Esophagus muscularis mucosa (tissue), 4 donors: ENCODE measurements at regions not wholly inside any gene's neighbourhood (a gene's known extent, or its start where the extent isn't known, plus 50 kb on each side); places are given as distances from the start of the nearest gene placed in this dataset.

Experiments used
- DNase-seq: peaks from one replicate; pipeline ENCODE4 v3.0.0-alpha.2; 2017; ENCODE audit errors: extremely low spot score
- H3K27ac ChIP-seq, 4 donors: fragments of 200-600 bp; sonication (generic); replicated peaks in 1 of 4; 1 replicate in 3 of 4; 2 replicates in 1 of 4; pipeline ENCODE4 v1.5.1; 2016 to 2019; ENCODE audit warnings: mild to moderate bottlenecking in 1 of 4
- H3K27me3 ChIP-seq, 4 donors: fragments of 200-600 bp; sonication (generic); one replicate each; pipeline versions ENCODE4 v1.5.1 to v1.6.0; 2016 to 2019
- H3K36me3 ChIP-seq, 4 donors: fragments of 200-600 bp; sonication (generic); one replicate each; pipeline ENCODE4 v1.5.1; 2016 to 2019
- H3K4me1 ChIP-seq, 4 donors: fragments of 200-600 bp; sonication (generic); one replicate each; pipeline ENCODE4 v1.5.1; 2016 to 2019
- H3K4me3 ChIP-seq, 4 donors: fragments of 200-600 bp; sonication (generic); 1 replicate in 2 of 4; 2 replicates in 2 of 4; pipeline ENCODE4 v1.5.1; 2016 to 2019; ENCODE audit warnings: mild to moderate bottlenecking in 4 of 4, moderate library complexity in 1 of 4
- H3K9me3 ChIP-seq, 4 donors: fragments of 200-600 bp; sonication (generic); 1 replicate in 3 of 4; 2 replicates in 1 of 4; pipeline ENCODE4 v1.5.1; 2016 to 2019
- EP300 ChIP-seq: sonication (generic); formaldehyde crosslinking; IDR thresholded peaks from one replicate; pipeline ENCODE4 v1.6.1; 2017; ENCODE audit warnings: antibody characterized with exemption
- POLR2A ChIP-seq: fragments of 450-650 bp; IDR thresholded peaks from one replicate; pipeline ENCODE4 v1.6.1; 2017; ENCODE audit warnings: antibody characterized with exemption, moderate library complexity, mild to moderate bottlenecking, low read depth
- POLR2AphosphoS5 ChIP-seq, 2 donors: sonication (generic); formaldehyde crosslinking; IDR thresholded peaks; one replicate each; pipeline ENCODE4 v1.6.1; 2017; ENCODE audit warnings: antibody characterized with exemption in 2 of 2
- WGBS: methylation state at CpG from one replicate; pipeline ENCODE4 v1.1.5; 2018; 5-methylcytosine and 5-hydroxymethylcytosine counted together
- intact Hi-C: fragments of 100-400 bp; cut with DNase I; formaldehyde crosslinking; loops from one replicate; pipeline ENCODE4 v1.15.1; 2023
- TF ChIP-seq, protein P1 (sequence below), 3 experiments: fragments of 200-600 bp in 2 of 3; fragments of 450-650 bp in 1 of 3; sonication (generic) in 2 of 3; IDR thresholded peaks; one replicate each; pipeline ENCODE4 v1.5.1; 2017 to 2019; ENCODE audit warnings: antibody characterized with exemption in 3 of 3, mild to moderate bottlenecking in 2 of 3, moderate library complexity in 1 of 3

DNA sequence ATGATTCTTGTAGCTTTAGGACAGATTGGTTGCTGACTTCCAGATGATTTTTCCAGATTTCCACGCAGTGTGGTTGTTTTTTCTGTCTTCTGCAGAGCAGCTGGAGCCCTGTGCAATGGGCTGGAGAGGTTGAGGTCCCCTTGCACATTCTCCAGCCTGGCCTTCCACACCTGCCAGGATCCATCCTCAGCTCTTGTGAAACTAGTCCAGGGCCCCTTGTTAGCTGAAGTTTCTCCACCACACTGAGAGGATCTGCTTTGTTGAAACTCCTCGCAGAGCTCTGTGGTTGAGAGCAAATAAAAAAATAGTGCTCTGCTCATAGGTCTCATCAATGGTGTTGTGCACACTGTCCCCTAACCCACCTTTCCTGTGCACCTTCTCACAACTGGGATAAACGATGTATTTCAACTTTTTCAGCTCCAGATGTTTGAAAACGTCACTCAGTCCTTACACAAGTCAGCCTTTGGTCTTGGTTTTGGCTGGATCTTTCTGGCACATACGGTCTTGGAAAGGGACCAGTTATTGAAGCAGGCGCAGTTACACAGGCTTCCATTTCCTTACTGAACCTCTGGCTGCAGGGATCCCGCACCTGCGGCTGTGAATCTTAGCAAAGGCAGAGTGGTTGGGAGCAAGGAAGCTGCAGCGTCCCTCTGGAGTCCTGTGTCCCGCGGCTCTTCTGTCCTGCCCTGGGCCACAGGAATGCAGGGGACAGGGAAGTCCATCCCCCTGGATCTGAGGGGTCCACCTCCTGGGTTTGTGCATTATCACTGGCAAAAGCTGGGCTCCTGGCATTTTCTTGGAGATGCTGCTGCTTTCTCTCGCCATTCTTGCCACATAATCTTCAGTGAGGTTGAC is 272.0 kb upstream of the DSEL start:
- no peak overlapping the region for H3K4me3 ChIP-seq
- H3K36me3 ChIP-seq: no peaks in the 10 kb centered on the region
- 87% methylated on average over 11 of the region's 12 CpGs for WGBS
- TF ChIP-seq, protein P1, sequence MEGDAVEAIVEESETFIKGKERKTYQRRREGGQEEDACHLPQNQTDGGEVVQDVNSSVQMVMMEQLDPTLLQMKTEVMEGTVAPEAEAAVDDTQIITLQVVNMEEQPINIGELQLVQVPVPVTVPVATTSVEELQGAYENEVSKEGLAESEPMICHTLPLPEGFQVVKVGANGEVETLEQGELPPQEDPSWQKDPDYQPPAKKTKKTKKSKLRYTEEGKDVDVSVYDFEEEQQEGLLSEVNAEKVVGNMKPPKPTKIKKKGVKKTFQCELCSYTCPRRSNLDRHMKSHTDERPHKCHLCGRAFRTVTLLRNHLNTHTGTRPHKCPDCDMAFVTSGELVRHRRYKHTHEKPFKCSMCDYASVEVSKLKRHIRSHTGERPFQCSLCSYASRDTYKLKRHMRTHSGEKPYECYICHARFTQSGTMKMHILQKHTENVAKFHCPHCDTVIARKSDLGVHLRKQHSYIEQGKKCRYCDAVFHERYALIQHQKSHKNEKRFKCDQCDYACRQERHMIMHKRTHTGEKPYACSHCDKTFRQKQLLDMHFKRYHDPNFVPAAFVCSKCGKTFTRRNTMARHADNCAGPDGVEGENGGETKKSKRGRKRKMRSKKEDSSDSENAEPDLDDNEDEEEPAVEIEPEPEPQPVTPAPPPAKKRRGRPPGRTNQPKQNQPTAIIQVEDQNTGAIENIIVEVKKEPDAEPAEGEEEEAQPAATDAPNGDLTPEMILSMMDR (IDR thresholded peaks at IDR 0.05): no peak
- TF ChIP-seq EP300 (no peak), POLR2AphosphoS5 (IDR thresholded peaks at IDR 0.05) (no peak), POLR2A (no peak)
- H3K27me3 ChIP-seq: no peaks in the 10 kb centered on the region
- H3K9me3 ChIP-seq: no peaks in the 10 kb centered on the region
- DNase-seq: no peak
- no peak overlapping the region for H3K27ac ChIP-seq
- H3K4me1 ChIP-seq: no peaks in the 10 kb centered on the region
- intact Hi-C loops: no loop called here

DNA sequence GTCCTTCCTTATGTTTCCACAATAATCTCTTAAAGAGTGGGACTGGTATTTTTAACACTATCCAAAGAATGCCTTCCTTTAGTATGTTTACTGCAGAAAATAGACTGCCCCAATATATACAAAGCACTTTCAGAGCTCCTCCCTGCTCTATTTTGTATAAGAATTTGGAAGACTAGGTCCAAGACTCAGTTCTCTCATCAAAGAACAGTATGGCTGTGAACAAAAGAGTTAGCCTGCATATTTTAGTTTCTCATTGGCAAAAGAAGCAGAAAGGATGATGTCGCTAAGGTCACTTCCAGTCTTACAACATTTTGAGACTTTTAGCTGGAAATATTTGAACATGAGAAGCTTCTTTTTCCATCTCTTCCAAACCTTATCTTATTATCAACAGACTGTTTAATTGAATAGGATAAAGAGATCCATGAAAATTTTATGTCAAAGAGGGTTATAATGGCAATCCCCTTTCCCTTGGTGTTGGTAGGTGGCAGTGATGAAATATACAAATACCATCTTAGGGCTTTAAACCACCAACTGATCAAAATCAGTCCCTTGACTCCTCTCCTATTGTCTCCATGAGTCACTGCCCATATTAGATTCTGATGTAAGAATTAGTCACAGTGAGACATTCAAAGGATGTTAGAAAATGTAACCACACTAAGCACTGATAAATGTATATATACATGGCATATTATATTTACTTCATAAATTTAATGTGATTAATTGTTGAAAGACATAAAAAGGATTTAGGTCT is 266.9 kb upstream of the DSEL start:
- H3K36me3 ChIP-seq: no peaks in the 10 kb centered on the region
- no peak overlapping the region for H3K4me3 ChIP-seq
- intact Hi-C loops: no loop called here
- H3K4me1 ChIP-seq: no peaks in the 10 kb centered on the region
- no peaks in the 10 kb centered on the region for H3K27me3 ChIP-seq
- DNase-seq: no peak
- WGBS: 92% methylated on average over 1 of the region's 1 CpG
- no peak overlapping the region for H3K27ac ChIP-seq
- TF ChIP-seq POLR2AphosphoS5 (IDR thresholded peaks at IDR 0.05) (no peak), POLR2A (no peak)
- TF ChIP-seq, protein P1 (IDR thresholded peaks at IDR 0.05): no peak
- no peaks in the 10 kb centered on the region for H3K9me3 ChIP-seq

DNA sequence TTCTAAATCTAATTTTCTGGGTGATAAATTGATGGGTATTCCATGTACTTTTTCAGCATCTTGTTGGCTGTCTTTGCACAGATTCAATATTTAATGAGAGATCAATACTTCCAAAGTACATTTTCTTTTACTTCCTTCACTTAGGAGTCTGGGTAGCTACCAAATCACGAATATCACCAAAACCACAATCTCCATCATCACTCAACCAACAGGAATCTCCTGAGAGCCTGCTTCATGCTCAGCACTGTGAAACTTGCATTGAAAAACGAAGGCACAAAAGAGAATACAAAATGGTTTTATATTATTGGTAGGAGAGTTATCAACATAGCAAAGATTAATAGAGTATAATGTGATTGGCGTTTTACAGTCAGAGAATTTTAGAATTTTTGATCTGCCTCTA is 261.5 kb upstream of the DSEL start:
- Histone ChIP-seq H3K27ac (no peak overlapping the region), H3K4me1 (no peaks in the 10 kb centered on the region), H3K4me3 (no peak overlapping the region), H3K27me3 (no peaks in the 10 kb centered on the region), H3K9me3 (no peaks in the 10 kb centered on the region), H3K36me3 (no peaks in the 10 kb centered on the region)
- intact Hi-C loops: no loop called here
- TF ChIP-seq, protein P1 (IDR thresholded peaks at IDR 0.05): no peak
- TF ChIP-seq POLR2A (no peak), EP300 (no peak), POLR2AphosphoS5 (IDR thresholded peaks at IDR 0.05) (no peak)
- WGBS: 76% methylated on average over 3 of the region's 3 CpGs
- DNase-seq: no peak

DNA sequence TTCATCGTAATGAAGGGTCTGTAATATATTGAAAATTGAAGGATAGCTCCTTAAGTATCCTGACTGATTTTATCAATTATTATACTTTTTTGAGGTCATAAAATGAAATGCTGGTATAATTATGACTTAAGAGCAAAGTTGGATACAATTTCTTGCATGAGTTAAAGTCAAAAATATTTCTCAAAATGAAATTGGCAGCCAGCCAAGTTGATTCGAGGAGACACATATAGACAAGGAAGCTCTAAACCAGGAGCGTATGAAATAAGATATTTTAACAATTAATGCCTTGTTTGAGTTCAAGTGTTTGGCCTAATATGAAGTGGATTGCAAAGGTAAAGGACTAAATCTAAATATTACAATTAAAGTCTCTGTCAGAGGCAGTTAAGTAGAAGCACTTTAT is 260.4 kb upstream of the DSEL start:
- Histone ChIP-seq H3K27ac (no peak overlapping the region), H3K36me3 (no peaks in the 10 kb centered on the region), H3K4me3 (no peak overlapping the region), H3K27me3 (no peaks in the 10 kb centered on the region), H3K4me1 (no peaks in the 10 kb centered on the region), H3K9me3 (no peaks in the 10 kb centered on the region)
- TF ChIP-seq, protein P1 (IDR thresholded peaks at IDR 0.05): no peak
- TF ChIP-seq POLR2A: no peak
- TF ChIP-seq POLR2AphosphoS5 (IDR thresholded peaks at IDR 0.05): no peak
- TF ChIP-seq EP300: no peak
- intact Hi-C loops: no loop called here
- WGBS: 53% methylated on average over 3 of the region's 3 CpGs
- DNase-seq: no peak
